Stimulated activated CD4-positive, alpha-beta T cell treated with anti-CD3 and anti-CD28 coated beads, Interleukin-12 subunit alpha, Interleukin-12 subunit beta, amount 100 ng/mL, for 48 hours (primary cell): ENCODE measurements at regions not wholly inside any gene's neighbourhood (a gene's known extent, or its start where the extent isn't known, plus 50 kb on each side); places are given as distances from the start of the nearest gene placed in this dataset.
"Not testable (repeated sequence)": the region's sequence is repeated elsewhere in the genome, so short reads cannot be mapped to it uniquely, and the experiment has no call there.

ENCODE experiments used
- DNase-seq, 3 donors: peaks; one replicate each; pipeline ENCODE4 v3.0.0-alpha.2; 2020; ENCODE audit warnings: low read depth in 2 of 3, low spot score in 1 of 3

DNA sequence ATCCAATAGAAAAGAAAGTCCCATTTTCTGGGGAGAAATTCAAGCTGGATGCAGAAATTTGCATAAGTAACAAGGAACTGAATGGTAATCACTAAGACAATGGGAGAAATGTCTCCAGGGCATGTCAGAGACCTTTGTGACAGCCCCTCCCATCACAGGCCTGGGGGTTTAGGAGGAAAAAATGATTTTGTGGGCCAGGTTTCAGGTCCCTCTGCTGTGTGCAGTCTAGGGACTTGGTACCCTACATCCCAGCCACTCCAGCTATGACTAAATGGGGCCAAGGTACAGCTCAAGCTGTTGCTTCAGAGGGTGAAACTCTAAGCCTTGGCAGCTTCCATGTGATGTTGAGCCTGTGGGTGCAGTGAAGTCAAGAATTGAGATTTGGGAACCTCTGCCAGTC, 695.5 kb upstream of the MIR17HG start:
- DNase-seq = no peak

DNA sequence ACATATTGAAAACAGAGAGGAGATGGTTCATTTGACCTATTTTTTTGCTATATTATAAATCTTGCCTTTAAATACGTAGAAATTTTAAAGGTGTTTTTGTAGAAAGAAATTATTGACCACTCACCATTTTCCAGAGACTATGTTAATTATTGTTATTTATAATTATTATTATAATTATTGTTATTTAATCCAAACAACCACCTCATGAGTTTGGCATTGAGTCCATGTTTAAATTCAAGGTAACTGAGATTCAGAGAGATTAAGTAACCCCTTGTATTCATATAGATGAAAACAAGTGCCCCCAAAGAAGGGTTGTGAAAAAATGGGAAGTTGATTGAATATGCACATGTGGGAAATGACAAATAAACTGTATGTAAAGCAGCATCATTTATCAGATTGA, 692.5 kb upstream of the MIR17HG start:
- no peak for DNase-seq

GRCh38 chr13:90664200-90664599, 683.3 kb upstream of the MIR17HG start:
- not testable (repeated sequence) for DNase-seq

- DNase-seq = no peak
These were observed 673.7 kb upstream of the MIR17HG start for GRCh38 chr13:90673746-90674145.

DNA sequence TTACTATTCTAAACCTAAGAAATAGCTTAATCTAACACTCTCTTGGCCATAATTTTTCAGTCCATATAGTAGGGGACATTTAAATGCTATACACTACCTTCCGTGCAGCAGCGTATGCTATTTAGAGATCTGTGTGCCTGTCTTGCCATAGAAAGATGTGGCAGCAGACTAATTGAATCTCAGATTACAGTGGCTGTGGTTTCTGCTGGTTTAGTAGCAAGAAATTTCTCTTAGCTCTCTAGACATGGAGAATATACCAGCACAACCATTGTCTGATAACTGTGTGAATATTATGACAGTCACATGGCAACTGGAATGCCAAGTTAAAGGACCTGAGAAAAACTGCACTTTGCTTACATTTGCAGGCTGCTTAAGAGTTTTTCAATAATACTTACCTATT, 672.4 kb upstream of the MIR17HG start:
- no peak for DNase-seq

- DNase-seq = no peak
These were observed 666.7 kb upstream of the MIR17HG start for GRCh38 chr13:90680826-90681225.

DNA sequence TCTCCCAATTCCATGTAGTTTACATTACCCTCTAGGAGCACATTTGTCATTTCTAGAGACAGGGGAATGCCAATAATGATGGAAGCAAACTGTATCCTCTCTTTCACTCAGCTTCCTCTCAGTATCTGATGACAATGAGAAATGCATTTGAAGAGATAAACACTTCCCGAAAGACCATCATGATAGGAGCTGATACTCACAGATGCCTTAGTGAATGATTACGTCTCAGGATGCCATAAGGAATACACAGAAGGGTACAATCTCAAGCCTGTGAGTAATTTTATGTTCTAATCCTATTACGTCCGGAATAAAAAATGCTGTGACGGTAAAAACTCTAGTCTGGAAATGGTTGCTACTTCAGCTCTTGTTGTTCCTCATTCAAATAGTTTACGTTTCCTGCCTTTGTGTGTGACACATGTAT, 663.8 kb upstream of the MIR17HG start:
- no peak for DNase-seq

- DNase-seq = no peak
These were observed 661.0 kb upstream of the MIR17HG start for GRCh38 chr13:90686442-90686841.

GRCh38 chr13:90689111-90689510, 658.4 kb upstream of the MIR17HG start:
- no peak for DNase-seq

DNA sequence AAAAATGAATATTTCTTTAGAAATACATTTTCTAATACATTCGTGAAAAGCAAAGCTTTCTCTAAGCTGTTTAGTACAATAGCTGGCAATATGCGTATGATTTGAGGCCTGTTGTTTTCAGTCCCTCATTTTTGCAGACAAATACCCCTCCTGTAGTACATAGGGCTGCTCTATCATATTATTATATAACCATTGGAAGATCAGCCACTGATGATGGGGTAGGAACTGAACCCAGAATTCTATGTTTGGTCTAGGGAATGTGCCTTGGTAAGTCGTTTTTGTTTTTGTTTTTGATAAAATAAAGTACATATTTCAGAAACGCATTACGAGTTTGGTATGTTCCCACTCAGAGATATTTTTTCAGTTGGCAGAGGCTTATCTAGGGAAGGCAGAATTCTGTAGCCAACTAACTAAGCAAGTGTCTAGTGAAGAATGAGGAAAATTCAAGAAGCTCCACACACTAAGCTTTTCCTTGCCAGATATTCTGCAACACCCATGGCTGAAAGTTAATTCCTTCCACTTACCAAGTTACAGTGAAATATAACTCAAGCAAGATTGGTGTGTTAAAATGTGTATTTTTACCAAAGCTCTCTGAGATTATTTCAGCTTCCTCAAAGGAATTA, 656.9 kb upstream of the MIR17HG start:
- no peak for DNase-seq

GRCh38 chr13:90696254-90696653, 651.2 kb upstream of the MIR17HG start:
- no peak for DNase-seq

- DNase-seq = no peak
These were observed 650.8 kb upstream of the MIR17HG start for GRCh38 chr13:90696656-90697055.

GRCh38 chr13:90700340-90700739, 647.1 kb upstream of the MIR17HG start:
- no peak for DNase-seq

DNA sequence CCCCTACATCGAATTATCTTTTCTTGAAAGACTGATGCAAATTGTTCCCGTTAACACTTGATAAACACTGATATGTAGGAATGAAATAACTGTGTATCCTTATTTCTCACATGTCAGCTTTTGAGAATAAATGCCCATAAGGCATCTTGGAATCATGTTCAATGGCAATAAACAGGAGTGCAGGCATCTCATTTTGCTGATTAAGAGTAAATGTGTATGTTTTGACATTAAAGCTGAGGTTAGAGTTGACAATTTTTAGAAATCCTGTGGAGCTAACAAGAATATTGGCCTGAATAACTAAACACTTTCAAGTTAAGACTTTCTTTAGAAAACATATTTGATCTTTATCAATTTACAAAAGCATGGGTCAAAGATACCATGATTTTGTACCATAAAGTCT, 646.2 kb upstream of the MIR17HG start:
- DNase-seq = no peak

- DNase-seq = no peak
These were observed 645.4 kb upstream of the MIR17HG start for GRCh38 chr13:90702050-90702449.

- no peak for DNase-seq
These were observed 640.9 kb upstream of the MIR17HG start for GRCh38 chr13:90706631-90707030.

- no peak for DNase-seq
These were observed 639.4 kb upstream of the MIR17HG start for GRCh38 chr13:90708128-90708527.

DNA sequence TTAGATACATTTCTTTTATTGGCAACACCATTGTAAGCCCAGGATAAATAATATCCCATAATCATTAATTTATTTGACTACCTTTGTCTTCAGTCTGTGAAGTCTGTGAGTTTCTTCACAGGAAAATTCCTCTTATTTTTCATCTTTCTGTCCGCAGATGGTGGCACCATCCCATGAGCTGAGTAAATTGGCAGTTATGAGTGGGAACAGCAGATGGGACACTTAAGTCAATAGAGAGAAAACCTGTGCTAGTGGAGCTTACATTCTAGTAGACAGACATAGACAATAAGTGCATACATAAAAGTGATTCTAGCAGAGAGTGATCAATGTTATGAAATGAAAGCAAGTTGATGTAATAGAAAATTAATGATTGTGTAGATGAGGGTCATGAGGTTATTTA, 638.2 kb upstream of the MIR17HG start:
- no peak for DNase-seq

- DNase-seq = no peak
These were observed 637.2 kb upstream of the MIR17HG start for GRCh38 chr13:90710164-90710759.

DNA sequence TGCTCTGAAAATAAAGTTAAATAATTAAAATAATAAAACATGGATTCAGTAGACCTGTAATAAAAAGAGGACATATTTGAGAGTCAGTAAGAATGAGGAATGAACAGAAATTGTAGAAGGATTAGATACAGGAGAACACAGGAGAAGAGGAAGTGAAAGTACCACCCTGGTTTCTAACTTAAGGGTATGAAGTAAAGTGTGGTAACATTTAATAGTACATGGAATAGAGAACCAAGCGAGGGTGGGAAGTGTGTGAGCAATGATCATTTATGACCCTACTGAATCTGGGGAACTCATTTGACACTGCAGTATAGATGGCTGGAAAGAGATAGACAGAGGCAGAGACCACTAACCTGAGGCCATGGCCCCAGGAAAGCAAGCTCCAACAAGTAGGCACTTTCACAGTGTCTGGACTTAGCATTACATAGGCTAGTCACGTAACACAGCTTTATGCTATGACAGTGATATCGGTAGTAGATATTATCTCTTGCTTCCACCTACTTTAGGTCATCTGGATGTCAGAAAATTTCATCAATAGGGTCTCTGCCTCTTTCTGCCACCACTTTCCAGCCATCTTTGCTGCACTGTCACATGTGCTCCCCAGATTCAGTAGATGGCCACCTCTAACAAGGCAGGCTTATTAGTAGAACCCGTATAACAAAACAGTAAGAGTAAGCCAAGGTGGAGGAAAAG, 633.9 kb upstream of the MIR17HG start:
- DNase-seq = no peak

GRCh38 chr13:90715485-90715884, 632.0 kb upstream of the MIR17HG start:
- DNase-seq = no peak

DNA sequence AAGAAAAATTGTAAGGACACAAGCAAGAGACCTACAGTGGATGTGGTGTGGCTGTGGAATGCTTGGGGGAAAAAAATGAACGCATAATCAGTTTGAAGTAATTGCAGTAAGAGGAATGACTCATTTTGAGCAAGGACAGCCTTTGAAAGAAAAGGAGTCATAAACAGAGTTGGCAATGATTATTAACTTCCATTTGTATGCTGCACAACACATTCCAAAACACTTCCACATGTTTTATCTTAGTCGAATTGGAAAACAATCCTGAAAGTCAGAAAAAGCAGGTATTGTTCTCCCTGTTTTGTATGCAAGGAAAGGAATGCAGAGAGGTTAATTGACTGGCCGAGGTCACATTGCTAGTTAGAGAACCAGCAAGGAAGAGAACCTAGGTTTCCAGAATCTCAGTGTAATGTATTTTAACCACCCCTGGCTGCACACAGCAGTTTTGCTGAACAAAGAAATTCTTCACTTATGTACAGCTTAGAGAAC, 630.0 kb upstream of the MIR17HG start:
- DNase-seq = no peak

- DNase-seq = no peak
These were observed 628.0 kb upstream of the MIR17HG start for GRCh38 chr13:90719461-90719860.
